ENCODE measurements at regions not wholly inside any gene's neighbourhood (a gene's known extent, or its start where the extent isn't known, plus 50 kb on each side); places are given as distances from the start of the nearest gene placed in this dataset.

DNA sequence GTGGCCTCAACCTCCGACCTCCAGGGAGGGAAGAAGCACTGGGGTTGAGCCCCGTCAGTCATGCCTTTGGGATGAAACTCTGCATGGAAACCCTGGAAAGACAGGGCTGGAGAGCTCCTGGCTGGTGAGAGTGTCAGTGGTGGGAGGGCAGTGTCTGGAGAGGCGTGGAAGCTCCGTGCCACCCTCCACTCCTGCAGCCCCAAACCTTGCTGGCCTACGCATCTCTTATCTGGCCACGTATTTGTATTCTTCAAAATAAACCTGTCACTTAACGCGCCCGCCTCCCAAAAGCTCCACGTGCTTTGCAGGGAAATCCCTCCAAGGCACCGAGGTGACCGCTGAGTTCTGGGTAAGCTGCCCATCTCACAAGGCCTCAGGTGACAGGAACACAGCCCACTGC lies 84.3 kb downstream of the TEX29 start:
- TF ChIP-seq, protein P1, sequence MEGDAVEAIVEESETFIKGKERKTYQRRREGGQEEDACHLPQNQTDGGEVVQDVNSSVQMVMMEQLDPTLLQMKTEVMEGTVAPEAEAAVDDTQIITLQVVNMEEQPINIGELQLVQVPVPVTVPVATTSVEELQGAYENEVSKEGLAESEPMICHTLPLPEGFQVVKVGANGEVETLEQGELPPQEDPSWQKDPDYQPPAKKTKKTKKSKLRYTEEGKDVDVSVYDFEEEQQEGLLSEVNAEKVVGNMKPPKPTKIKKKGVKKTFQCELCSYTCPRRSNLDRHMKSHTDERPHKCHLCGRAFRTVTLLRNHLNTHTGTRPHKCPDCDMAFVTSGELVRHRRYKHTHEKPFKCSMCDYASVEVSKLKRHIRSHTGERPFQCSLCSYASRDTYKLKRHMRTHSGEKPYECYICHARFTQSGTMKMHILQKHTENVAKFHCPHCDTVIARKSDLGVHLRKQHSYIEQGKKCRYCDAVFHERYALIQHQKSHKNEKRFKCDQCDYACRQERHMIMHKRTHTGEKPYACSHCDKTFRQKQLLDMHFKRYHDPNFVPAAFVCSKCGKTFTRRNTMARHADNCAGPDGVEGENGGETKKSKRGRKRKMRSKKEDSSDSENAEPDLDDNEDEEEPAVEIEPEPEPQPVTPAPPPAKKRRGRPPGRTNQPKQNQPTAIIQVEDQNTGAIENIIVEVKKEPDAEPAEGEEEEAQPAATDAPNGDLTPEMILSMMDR (IDR thresholded peaks at IDR 0.05): no peak
- TF ChIP-seq SMC3 (IDR thresholded peaks at IDR 0.05; ENCODE audit: low read depth, low read length) (no peak), SIN3A (IDR thresholded peaks at IDR 0.05; ENCODE audit: borderline replicate concordance, low read depth, low read length) (no peak)

Data from SK-N-SH (cell line).